Stimulated activated CD8-positive, alpha-beta memory T cell treated with anti-CD3 and anti-CD28 coated beads, Interleukin-12 subunit alpha, Interleukin-12 subunit beta, amount 100 ng/mL, for 4 hours (primary cell): ENCODE measurements at regions not wholly inside any gene's neighbourhood (a gene's known extent, or its start where the extent isn't known, plus 50 kb on each side); places are given as distances from the start of the nearest gene placed in this dataset.

Source experiments
- DNase-seq: peaks from one replicate; pipeline ENCODE4 v3.0.0-alpha.2; 2020; ENCODE audit warnings: low read depth

GRCh38 chr6:105814745-105815536, 271.2 kb upstream of the PRDM1 start:
- DNase-seq = no peak

GRCh38 chr6:105810922-105811482, 275.1 kb upstream of the PRDM1 start:
- DNase-seq = no peak

- no peak for DNase-seq
Observed at GRCh38 chr6:105810105-105810921, 275.8 kb upstream of the PRDM1 start.

GRCh38 chr6:105808571-105808970, 277.6 kb upstream of the PRDM1 start:
- no peak for DNase-seq

GRCh38 chr6:105807905-105808304, 278.2 kb upstream of the PRDM1 start:
- no peak for DNase-seq

- no peak for DNase-seq
Observed at GRCh38 chr6:105806486-105806920, 279.6 kb upstream of the PRDM1 start.

GRCh38 chr6:105805501-105806023, 280.6 kb upstream of the PRDM1 start:
- no peak for DNase-seq

- no peak for DNase-seq
Observed at GRCh38 chr6:105804424-105804823, 281.7 kb upstream of the PRDM1 start.

GRCh38 chr6:105804000-105804399, 282.1 kb upstream of the PRDM1 start:
- no peak for DNase-seq

GRCh38 chr6:105803442-105803841, 282.7 kb upstream of the PRDM1 start:
- no peak for DNase-seq

- no peak for DNase-seq
Observed at GRCh38 chr6:105802703-105803102, 283.4 kb upstream of the PRDM1 start.

GRCh38 chr6:105800871-105801270, 285.3 kb upstream of the PRDM1 start:
- DNase-seq = no peak

- no peak for DNase-seq
Observed at GRCh38 chr6:105800398-105800797, 285.7 kb upstream of the PRDM1 start.

GRCh38 chr6:105799056-105799455, 287.1 kb upstream of the PRDM1 start:
- no peak for DNase-seq

- DNase-seq = no peak
Observed at GRCh38 chr6:105797983-105798453, 288.1 kb upstream of the PRDM1 start.

- no peak for DNase-seq
Observed at GRCh38 chr6:105797286-105797979, 288.7 kb upstream of the PRDM1 start.

GRCh38 chr6:105795913-105796517, 290.1 kb upstream of the PRDM1 start:
- DNase-seq = no peak

- DNase-seq = no peak
Observed at GRCh38 chr6:105795366-105795765, 290.8 kb upstream of the PRDM1 start.

GRCh38 chr6:105794870-105795269, 291.3 kb upstream of the PRDM1 start:
- no peak for DNase-seq

GRCh38 chr6:105794239-105794638, 291.9 kb upstream of the PRDM1 start:
- no peak for DNase-seq

- no peak for DNase-seq
Observed at GRCh38 chr6:105793130-105793529, 293.0 kb upstream of the PRDM1 start.
